BLaER1 treated with 17β-estradiol and CSF1 and Interleukin-3, amounts not matched to agents 10 nM and 100 nM (cell line): ENCODE measurements at regions not wholly inside any gene's neighbourhood (a gene's known extent, or its start where the extent isn't known, plus 50 kb on each side); places are given as distances from the start of the nearest gene placed in this dataset.

Source experiments
- H3K27ac ChIP-seq, 11 experiments: shearing (Covaris generic); formaldehyde crosslinking; 2 replicates each; pipeline ENCODE4 v1.8.1; 2022
- H3K27me3 ChIP-seq, 11 experiments: shearing (Covaris generic); formaldehyde crosslinking; 2 replicates each; pipeline ENCODE4 v1.8.1; 2022
- H3K36me3 ChIP-seq, 11 experiments: shearing (Covaris generic); formaldehyde crosslinking; 2 replicates each; pipeline ENCODE4 v1.8.1; 2022
- H3K4me1 ChIP-seq, 10 experiments: shearing (Covaris generic); formaldehyde crosslinking; 2 replicates each; pipeline ENCODE4 v1.8.1; 2022
- H3K4me2 ChIP-seq, 11 experiments: shearing (Covaris generic); formaldehyde crosslinking; 2 replicates each; pipeline ENCODE4 v1.8.1; 2022
- H3K4me3 ChIP-seq, 10 experiments: shearing (Covaris generic); formaldehyde crosslinking; 2 replicates each; pipeline ENCODE4 v1.8.1; 2022
- H3K9ac ChIP-seq, 11 experiments: shearing (Covaris generic); formaldehyde crosslinking; 2 replicates each; pipeline ENCODE4 v1.8.1; 2022
- H3K9me3 ChIP-seq, 11 experiments: shearing (Covaris generic); formaldehyde crosslinking; replicated peaks in 1 of 11; 2 replicates each; pipeline ENCODE4 v1.8.1; 2022
- H4K20me1 ChIP-seq, 11 experiments: shearing (Covaris generic); formaldehyde crosslinking; 2 replicates each; pipeline ENCODE4 v1.8.1; 2022
- Cebpa-rat ChIP-seq, 11 experiments: shearing (Covaris generic); IDR thresholded peaks; 2 replicates each; pipeline ENCODE4 v1.8.1; 2022

DNA sequence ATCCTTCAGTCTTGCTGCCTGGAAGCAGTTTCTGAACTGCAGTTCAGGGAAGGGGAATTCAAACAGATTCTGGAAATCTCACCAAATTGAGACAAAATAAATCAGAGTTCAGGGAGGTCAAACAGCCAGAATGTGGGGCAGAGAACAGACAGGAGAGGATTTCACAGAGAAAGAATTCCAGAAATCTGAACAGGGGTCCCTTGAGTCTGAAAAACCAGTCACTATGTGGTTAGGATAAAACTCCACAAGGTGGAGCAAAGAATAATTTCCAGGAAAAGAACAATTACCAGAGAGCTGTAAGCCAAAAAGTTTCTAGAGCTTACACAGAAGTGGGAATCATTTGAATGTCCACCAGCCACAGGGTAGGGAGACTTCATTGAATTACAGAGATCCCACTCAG is 84.7 kb downstream of the URB2 start:
- Histone ChIP-seq H3K9ac (no peak overlapping the region), H3K9me3 (peaks cover 0 to 46% (median 36%) of the 10 kb centered on the region in 11 experiments; a peak in 21 of 22 replicates), H3K36me3 (no peaks in the 10 kb centered on the region), H3K4me3 (no peak overlapping the region), H3K27me3 (no peaks in the 10 kb centered on the region), H3K27ac (no peak overlapping the region), H3K4me2 (no peak overlapping the region), H4K20me1 (no peaks in the 10 kb centered on the region), H3K4me1 (no peaks in the 10 kb centered on the region)
- TF ChIP-seq Cebpa-rat (IDR thresholded peaks at IDR 0.05): no peak

DNA sequence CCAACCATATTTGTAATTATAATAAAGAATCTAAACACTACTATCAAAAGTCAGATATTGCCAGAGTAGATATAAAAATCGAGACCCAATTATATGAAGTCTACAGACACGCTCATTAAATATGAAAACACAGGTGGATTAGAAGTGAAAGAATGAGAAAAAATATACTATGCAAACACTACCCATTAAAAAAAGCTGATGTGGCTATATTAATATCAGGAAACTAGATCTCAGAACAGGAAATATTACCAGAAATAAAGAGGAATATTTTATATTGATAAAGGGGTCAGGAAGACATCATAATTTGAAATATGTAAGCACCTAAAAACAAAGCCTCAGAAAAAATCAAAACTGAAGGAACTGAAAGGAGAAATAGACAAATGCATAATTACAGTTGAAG is 88.3 kb downstream of the URB2 start:
- no peak overlapping the region for H3K4me2 ChIP-seq
- H3K4me3 ChIP-seq: no peak overlapping the region
- H3K27me3 ChIP-seq: no peaks in the 10 kb centered on the region
- H4K20me1 ChIP-seq: no peaks in the 10 kb centered on the region
- no peaks in the 10 kb centered on the region for H3K4me1 ChIP-seq
- H3K9ac ChIP-seq: no peak overlapping the region
- H3K36me3 ChIP-seq: no peaks in the 10 kb centered on the region
- no peak for TF ChIP-seq Cebpa-rat (IDR thresholded peaks at IDR 0.05)
- peaks cover 0 to 28% (median 13%) of the 10 kb centered on the region in 11 experiments; a peak in 16 of 22 replicates for H3K9me3 ChIP-seq
- H3K27ac ChIP-seq: no peak overlapping the region

DNA sequence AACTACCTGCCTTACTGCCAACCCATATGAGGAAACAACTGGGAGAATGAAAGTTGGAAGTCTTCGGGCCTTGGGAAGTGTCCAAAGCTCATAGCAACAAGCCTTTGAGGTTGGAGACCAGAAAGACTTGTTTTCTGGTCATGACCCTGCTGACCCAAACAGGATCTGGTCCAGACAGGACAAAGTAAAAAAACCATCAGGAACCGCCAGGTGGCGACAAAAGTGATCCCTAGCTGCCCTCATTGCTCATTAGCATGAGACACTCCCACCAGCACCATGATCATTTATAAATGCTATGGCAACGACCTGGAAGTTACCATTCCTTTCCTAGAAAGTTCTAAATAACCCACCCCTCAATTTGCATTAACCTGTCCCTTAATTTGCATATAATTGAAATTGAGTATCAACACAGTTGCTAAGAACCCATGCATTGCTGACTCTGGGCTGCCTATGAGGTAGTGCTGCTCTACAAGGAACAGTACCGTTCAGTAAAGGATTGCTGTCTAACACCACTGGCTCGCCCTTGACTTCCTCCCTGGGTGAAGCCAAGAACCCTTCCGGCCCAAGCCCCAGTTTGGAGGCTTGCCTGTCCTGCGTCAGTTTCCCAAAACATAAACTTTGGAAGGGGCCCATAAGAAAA is 89.0 kb downstream of the URB2 start:
- no peak for TF ChIP-seq Cebpa-rat (IDR thresholded peaks at IDR 0.05)
- H3K9ac ChIP-seq: no peak overlapping the region
- H3K27ac ChIP-seq: no peak overlapping the region
- H4K20me1 ChIP-seq: no peaks in the 10 kb centered on the region
- no peaks in the 10 kb centered on the region for H3K4me1 ChIP-seq
- H3K4me2 ChIP-seq: no peak overlapping the region
- peaks cover 6 to 30% (median 16%) of the 10 kb centered on the region in 11 experiments; a peak in 20 of 22 replicates for H3K9me3 ChIP-seq
- no peaks in the 10 kb centered on the region for H3K36me3 ChIP-seq
- H3K4me3 ChIP-seq: no peak overlapping the region
- no peaks in the 10 kb centered on the region for H3K27me3 ChIP-seq

DNA sequence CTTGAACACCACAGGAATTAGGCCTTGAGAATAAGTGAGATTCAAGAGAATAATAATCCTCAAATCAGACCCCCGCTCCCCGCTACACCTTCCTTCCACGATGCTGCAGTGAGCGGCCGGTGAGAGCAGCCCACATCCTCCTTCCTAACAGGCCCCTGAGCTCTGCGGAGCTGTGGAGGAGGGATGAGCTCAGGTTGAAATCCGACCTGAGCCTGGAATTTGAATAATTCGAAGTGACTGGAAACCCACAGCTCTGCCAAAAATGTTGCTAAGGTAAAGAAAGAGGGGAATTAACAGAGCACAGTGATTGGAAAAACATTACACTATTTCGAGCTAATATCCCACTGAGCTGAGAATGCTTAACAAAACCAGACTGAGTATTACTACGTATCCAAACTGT is 90.0 kb downstream of the URB2 start:
- no peak overlapping the region for H3K4me3 ChIP-seq
- peaks cover 16 to 40% (median 26%) of the 10 kb centered on the region in 11 experiments; a peak in 21 of 22 replicates for H3K9me3 ChIP-seq
- H4K20me1 ChIP-seq: no peaks in the 10 kb centered on the region
- no peak overlapping the region for H3K4me2 ChIP-seq
- no peak overlapping the region for H3K9ac ChIP-seq
- no peaks in the 10 kb centered on the region for H3K27me3 ChIP-seq
- H3K4me1 ChIP-seq: no peaks in the 10 kb centered on the region
- no peak overlapping the region for H3K27ac ChIP-seq
- no peaks in the 10 kb centered on the region for H3K36me3 ChIP-seq
- no peak for TF ChIP-seq Cebpa-rat (IDR thresholded peaks at IDR 0.05)

DNA sequence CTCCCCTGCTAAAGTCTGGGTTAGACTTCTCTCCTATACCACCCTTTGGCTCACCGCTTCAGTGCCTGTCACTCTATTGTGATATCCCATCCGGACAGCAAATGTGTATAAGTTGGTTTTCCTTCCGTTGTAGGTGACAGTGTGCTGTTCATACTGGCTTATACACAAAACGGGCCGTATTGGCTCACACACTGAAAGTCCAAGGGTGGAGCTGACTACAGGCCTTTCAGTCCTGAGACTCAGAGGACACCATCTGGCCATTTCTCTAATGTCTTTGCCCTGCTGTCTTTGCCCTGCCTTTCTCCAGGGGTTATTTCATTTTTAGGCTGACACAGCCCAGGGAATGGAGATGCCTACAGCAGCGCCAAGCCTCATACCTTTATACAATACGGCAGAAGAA is 90.7 kb downstream of the URB2 start:
- Histone ChIP-seq H3K9me3 (peaks cover 22 to 46% (median 32%) of the 10 kb centered on the region in 11 experiments), H3K27me3 (no peaks in the 10 kb centered on the region), H4K20me1 (no peaks in the 10 kb centered on the region), H3K9ac (no peak overlapping the region), H3K4me2 (no peak overlapping the region), H3K27ac (no peak overlapping the region), H3K36me3 (no peaks in the 10 kb centered on the region), H3K4me1 (no peaks in the 10 kb centered on the region), H3K4me3 (no peak overlapping the region)
- TF ChIP-seq Cebpa-rat (IDR thresholded peaks at IDR 0.05): no peak

DNA sequence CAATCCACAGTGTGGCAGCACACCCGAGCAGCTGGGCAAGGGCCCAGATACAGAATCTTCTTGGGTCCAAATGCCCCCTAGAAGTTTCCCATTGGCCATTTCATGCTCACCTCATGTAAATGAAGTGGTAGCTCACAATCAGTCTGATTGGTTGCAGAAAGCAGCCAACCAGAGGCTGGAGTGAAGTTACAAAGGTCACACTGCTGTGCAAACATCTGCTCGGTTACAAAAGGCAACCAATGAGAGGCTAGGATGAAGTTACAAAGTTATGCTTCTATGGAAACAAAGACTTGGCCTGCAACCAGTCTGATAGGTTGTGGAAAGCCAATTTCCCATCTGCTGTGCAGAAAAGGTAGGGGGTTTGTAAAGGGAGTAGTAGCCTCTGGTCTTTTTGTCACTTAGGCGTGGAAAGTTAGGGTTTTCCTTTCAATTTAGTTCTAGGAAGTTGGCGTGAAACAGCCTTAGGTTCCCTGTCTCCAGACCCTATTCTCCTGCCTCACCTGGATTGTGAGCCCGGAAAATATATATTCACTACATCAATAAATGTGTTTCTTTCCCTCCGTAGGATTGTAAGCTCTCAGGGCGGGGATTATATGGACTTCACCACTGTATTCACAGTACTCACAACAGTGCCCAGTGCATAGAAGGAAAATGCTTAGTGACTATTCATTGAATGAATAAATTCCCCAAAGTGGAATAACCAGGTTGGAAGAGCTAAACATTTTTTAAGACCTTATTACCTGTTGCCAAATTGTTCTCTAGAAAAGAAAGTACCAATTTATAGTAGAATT is 91.9 kb downstream of the URB2 start:
- no peak overlapping the region for H3K4me2 ChIP-seq
- no peaks in the 10 kb centered on the region for H3K4me1 ChIP-seq
- 0 out of 22 replicates have a peak, but pooled peaks cover 0 to 4% (median 0%) of the 10 kb centered on the region in 11 experiments for H3K36me3 ChIP-seq
- TF ChIP-seq Cebpa-rat (IDR thresholded peaks at IDR 0.05): no peak
- H3K27ac ChIP-seq: no peak overlapping the region
- no peaks in the 10 kb centered on the region for H4K20me1 ChIP-seq
- no peaks in the 10 kb centered on the region for H3K27me3 ChIP-seq
- peaks cover 31 to 59% (median 43%) of the 10 kb centered on the region in 11 experiments for H3K9me3 ChIP-seq
- H3K4me3 ChIP-seq: no peak overlapping the region
- H3K9ac ChIP-seq: no peak overlapping the region

DNA sequence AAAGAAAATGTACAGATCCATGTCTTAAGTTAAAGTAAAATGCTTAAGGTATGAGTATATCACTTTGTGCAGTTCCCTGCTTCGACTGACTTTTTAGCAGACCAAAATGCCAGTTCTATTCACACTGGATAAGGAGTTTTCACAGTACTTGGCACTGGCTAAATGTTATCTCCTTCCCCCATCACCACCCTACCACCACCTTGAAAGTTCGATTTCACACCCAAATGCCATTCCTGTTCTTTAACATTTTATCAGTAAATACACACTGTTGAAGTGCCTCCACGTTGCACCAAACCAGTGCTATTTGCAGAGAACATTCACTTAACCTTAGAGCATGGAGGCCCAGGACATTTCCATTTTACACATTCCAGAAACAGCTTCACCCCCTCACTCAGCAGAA is 100.0 kb downstream of the URB2 start:
- Histone ChIP-seq H3K4me3 (no peak overlapping the region), H3K4me2 (no peak overlapping the region), H3K9me3 (peaks cover 15 to 25% (median 23%) of the 10 kb centered on the region in 11 experiments; a peak in 21 of 22 replicates), H3K27me3 (no peaks in the 10 kb centered on the region), H3K27ac (no peak overlapping the region), H3K36me3 (0 out of 22 replicates have a peak, but pooled peaks cover 0 to 4% (median 0%) of the 10 kb centered on the region in 11 experiments), H4K20me1 (no peaks in the 10 kb centered on the region), H3K9ac (no peak overlapping the region), H3K4me1 (peaks cover 0 to 8% (median 6%) of the 10 kb centered on the region in 10 experiments; a peak in 14 of 20 replicates)
- no peak for TF ChIP-seq Cebpa-rat (IDR thresholded peaks at IDR 0.05)

DNA sequence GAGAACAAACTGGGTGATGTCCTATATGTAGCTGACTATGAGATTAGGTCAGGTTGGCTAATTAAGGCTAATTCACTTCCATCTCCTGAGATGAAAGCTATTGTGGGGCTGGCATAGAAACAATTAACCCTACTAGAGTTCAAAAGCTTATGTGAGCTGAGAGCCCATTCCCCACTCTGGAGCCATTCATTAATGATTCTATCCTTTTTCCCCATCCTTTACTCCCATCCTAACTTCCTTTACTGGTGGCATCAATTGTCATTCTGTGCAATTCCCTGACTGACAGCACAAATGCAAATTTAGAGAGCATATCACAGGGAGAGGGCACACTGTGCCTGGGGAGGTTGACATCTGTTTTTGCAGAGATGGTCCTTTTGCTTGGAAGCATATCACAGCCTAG is 103.9 kb downstream of the URB2 start:
- Histone ChIP-seq H3K9ac (no peak overlapping the region), H3K9me3 (peaks cover 0 to 17% (median 9%) of the 10 kb centered on the region in 11 experiments; a peak in 12 of 22 replicates), H3K27ac (no peak overlapping the region), H4K20me1 (no peaks in the 10 kb centered on the region), H3K4me3 (no peak overlapping the region), H3K4me1 (peaks cover 0 to 8% (median 6%) of the 10 kb centered on the region in 10 experiments; a peak in 14 of 20 replicates), H3K4me2 (no peak overlapping the region), H3K27me3 (no peaks in the 10 kb centered on the region), H3K36me3 (no peaks in the 10 kb centered on the region)
- TF ChIP-seq Cebpa-rat (IDR thresholded peaks at IDR 0.05): no peak

DNA sequence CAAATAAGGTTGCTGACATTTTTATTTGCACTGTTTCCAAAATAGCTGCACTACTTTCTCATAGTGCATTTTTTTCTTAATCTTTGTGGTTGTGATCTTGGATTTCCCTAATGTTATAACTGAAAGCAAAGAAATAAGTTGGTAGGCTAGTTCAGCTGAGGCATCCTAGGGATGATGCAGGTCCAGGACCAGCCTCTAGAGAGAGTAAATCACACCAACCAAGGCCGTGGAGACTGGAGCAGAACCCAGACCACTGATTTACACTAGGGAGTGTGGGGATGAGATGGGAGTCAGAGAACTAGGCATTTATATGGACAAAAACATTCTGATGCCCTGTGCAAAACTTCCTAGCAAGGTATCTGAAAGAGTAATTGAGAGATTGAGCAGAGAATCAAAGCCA is 104.5 kb downstream of the URB2 start:
- no peaks in the 10 kb centered on the region for H3K36me3 ChIP-seq
- H4K20me1 ChIP-seq: no peaks in the 10 kb centered on the region
- TF ChIP-seq Cebpa-rat (IDR thresholded peaks at IDR 0.05): no peak
- peaks cover under 1 to 20% (median 10%) of the 10 kb centered on the region in 11 experiments; a peak in 16 of 22 replicates for H3K9me3 ChIP-seq
- H3K4me2 ChIP-seq: no peak overlapping the region
- H3K27ac ChIP-seq: no peak overlapping the region
- no peak overlapping the region for H3K9ac ChIP-seq
- peaks cover 0 to 8% (median 6%) of the 10 kb centered on the region in 10 experiments; a peak in 14 of 20 replicates for H3K4me1 ChIP-seq
- H3K27me3 ChIP-seq: no peaks in the 10 kb centered on the region
- no peak overlapping the region for H3K4me3 ChIP-seq
